ENCODE measurements at regions not wholly inside any gene's neighbourhood (a gene's known extent, or its start where the extent isn't known, plus 50 kb on each side); places are given as distances from the start of the nearest gene placed in this dataset.

GRCh38 chr3:66825375-66825774, 172.7 kb upstream of the KBTBD8 start:
- TF ChIP-seq, protein P1, sequence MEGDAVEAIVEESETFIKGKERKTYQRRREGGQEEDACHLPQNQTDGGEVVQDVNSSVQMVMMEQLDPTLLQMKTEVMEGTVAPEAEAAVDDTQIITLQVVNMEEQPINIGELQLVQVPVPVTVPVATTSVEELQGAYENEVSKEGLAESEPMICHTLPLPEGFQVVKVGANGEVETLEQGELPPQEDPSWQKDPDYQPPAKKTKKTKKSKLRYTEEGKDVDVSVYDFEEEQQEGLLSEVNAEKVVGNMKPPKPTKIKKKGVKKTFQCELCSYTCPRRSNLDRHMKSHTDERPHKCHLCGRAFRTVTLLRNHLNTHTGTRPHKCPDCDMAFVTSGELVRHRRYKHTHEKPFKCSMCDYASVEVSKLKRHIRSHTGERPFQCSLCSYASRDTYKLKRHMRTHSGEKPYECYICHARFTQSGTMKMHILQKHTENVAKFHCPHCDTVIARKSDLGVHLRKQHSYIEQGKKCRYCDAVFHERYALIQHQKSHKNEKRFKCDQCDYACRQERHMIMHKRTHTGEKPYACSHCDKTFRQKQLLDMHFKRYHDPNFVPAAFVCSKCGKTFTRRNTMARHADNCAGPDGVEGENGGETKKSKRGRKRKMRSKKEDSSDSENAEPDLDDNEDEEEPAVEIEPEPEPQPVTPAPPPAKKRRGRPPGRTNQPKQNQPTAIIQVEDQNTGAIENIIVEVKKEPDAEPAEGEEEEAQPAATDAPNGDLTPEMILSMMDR (IDR thresholded peaks at IDR 0.05), result no peak
- TF ChIP-seq POLR2A (IDR thresholded peaks at IDR 0.05) (no peak), POLR2AphosphoS5 (IDR thresholded peaks at IDR 0.05) (no peak), EP300 (IDR thresholded peaks at IDR 0.05; ENCODE audit: low read depth) (no peak)

Data from transverse colon (tissue), 4 donors.